Nephron progenitor cell (in vitro differentiated cells): ENCODE measurements at regions not wholly inside any gene's neighbourhood (a gene's known extent, or its start where the extent isn't known, plus 50 kb on each side); places are given as distances from the start of the nearest gene placed in this dataset.

Experiments used
- DNase-seq: peaks from one replicate; pipeline ENCODE4 v3.0.0; 2021
- H3K27ac Mint-ChIP-seq: 2 replicates; pipeline ENCODE4 v1.8.0; 2021; ENCODE audit warnings: mild to moderate bottlenecking, moderate library complexity, mixed read lengths
- H3K27me3 Mint-ChIP-seq: 2 replicates; pipeline ENCODE4 v1.8.0; 2021; ENCODE audit warnings: mild to moderate bottlenecking, low read depth, mixed read lengths; ENCODE audit not compliant: poor library complexity
- H3K36me3 Mint-ChIP-seq: 2 replicates; pipeline ENCODE4 v1.8.0; 2021; ENCODE audit warnings: low read depth, mixed read lengths
- H3K4me1 Mint-ChIP-seq: 2 replicates; pipeline ENCODE4 v1.8.0; 2021; ENCODE audit warnings: mixed read lengths
- H3K4me3 Mint-ChIP-seq: 2 replicates; pipeline ENCODE4 v1.8.0; 2021; ENCODE audit warnings: mild to moderate bottlenecking, moderate library complexity, mixed read lengths
- H3K9me3 Mint-ChIP-seq: 2 replicates; pipeline ENCODE4 v1.8.0; 2021; ENCODE audit warnings: mild to moderate bottlenecking, moderate library complexity, mixed read lengths
- CTCF ChIP-seq: fragments of 200-600 bp; sonication (generic); IDR thresholded peaks from 2 replicates; pipeline ENCODE4 v1.5.0; 2021; ENCODE audit warnings: antibody characterized with exemption

GRCh38 chr11:127998421-127998820, 588.9 kb downstream of the ETS1 start:
- TF ChIP-seq CTCF = no peak
- Mint-ChIP-seq H3K9me3 (peaks cover 2% of the 10 kb centered on the region), H3K27me3 (peaks cover 6% of the 10 kb centered on the region), H3K36me3 (no peaks in the 10 kb centered on the region), H3K27ac (no peak overlapping the region), H3K4me3 (no peak overlapping the region), H3K4me1 (peaks cover 6% of the 10 kb centered on the region)
- no peak for DNase-seq

- H3K36me3 Mint-ChIP-seq = no peaks in the 10 kb centered on the region
- peaks cover 6% of the 10 kb centered on the region for H3K4me1 Mint-ChIP-seq
- peaks cover 6% of the 10 kb centered on the region for H3K27me3 Mint-ChIP-seq
- no peak for DNase-seq
- H3K9me3 Mint-ChIP-seq = no peaks in the 10 kb centered on the region
- H3K4me3 Mint-ChIP-seq = no peak overlapping the region
- no peak overlapping the region for H3K27ac Mint-ChIP-seq
- TF ChIP-seq CTCF = no peak
Measured at GRCh38 chr11:127997594-127997993, 589.8 kb downstream of the ETS1 start.

GRCh38 chr11:127996825-127997224, 590.5 kb downstream of the ETS1 start:
- H3K4me1 Mint-ChIP-seq = peaks cover 6% of the 10 kb centered on the region

GRCh38 chr11:127995921-127996320, 591.4 kb downstream of the ETS1 start:
- no peak for TF ChIP-seq CTCF
- Mint-ChIP-seq H3K27me3 (peaks cover 6% of the 10 kb centered on the region), H3K4me1 (peaks cover 6% of the 10 kb centered on the region), H3K9me3 (no peaks in the 10 kb centered on the region), H3K27ac (no peak overlapping the region), H3K36me3 (no peaks in the 10 kb centered on the region), H3K4me3 (no peak overlapping the region)
- DNase-seq = no peak

More at GRCh38 chr11:127996825-127997224, 590.5 kb downstream of the ETS1 start:
- Mint-ChIP-seq H3K4me3 (no peak overlapping the region), H3K36me3 (no peaks in the 10 kb centered on the region), H3K27ac (no peak overlapping the region), H3K9me3 (no peaks in the 10 kb centered on the region), H3K27me3 (peaks cover 6% of the 10 kb centered on the region)
- TF ChIP-seq CTCF = no peak
- no peak for DNase-seq

- no peak overlapping the region for H3K4me3 Mint-ChIP-seq
- peaks cover 6% of the 10 kb centered on the region for H3K27me3 Mint-ChIP-seq
- H3K36me3 Mint-ChIP-seq = no peaks in the 10 kb centered on the region
- no peak for TF ChIP-seq CTCF
- H3K4me1 Mint-ChIP-seq = no peaks in the 10 kb centered on the region
- no peak for DNase-seq
- H3K9me3 Mint-ChIP-seq = no peaks in the 10 kb centered on the region
- H3K27ac Mint-ChIP-seq = no peak overlapping the region
Measured at GRCh38 chr11:127994736-127995135, 592.6 kb downstream of the ETS1 start.

GRCh38 chr11:127993788-127994187, 593.6 kb downstream of the ETS1 start:
- no peak overlapping the region for H3K4me3 Mint-ChIP-seq
- H3K4me1 Mint-ChIP-seq = no peaks in the 10 kb centered on the region
- H3K9me3 Mint-ChIP-seq = no peaks in the 10 kb centered on the region
- TF ChIP-seq CTCF = no peak
- H3K27ac Mint-ChIP-seq = no peak overlapping the region
- peaks cover 6% of the 10 kb centered on the region for H3K27me3 Mint-ChIP-seq
- no peak for DNase-seq
- no peaks in the 10 kb centered on the region for H3K36me3 Mint-ChIP-seq
